HEK293 (cell line): ENCODE measurements at regions not wholly inside any gene's neighbourhood (a gene's known extent, or its start where the extent isn't known, plus 50 kb on each side); places are given as distances from the start of the nearest gene placed in this dataset.

Source experiments
- CTCF ChIP-seq: fragments of 450-650 bp; formaldehyde crosslinking; IDR thresholded peaks from 2 replicates; pipeline ENCODE4 v1.5.1; 2016; ENCODE audit warnings: missing biosample characterization, missing genetic modification characterization
- SP2 ChIP-seq: fragments of 450-650 bp; formaldehyde crosslinking; IDR thresholded peaks from 2 replicates; pipeline ENCODE4 v1.5.1; 2016; ENCODE audit warnings: missing biosample characterization, missing genetic modification characterization
- ZBTB44 ChIP-seq: fragments of 450-650 bp; IDR thresholded peaks from 2 replicates; pipeline ENCODE4 v1.5.1; 2018; ENCODE audit warnings: missing biosample characterization, mild to moderate bottlenecking, missing genetic modification characterization
- ZNF24 ChIP-seq: fragments of 450-650 bp; formaldehyde crosslinking; IDR thresholded peaks from 2 replicates; pipeline ENCODE4 v1.5.1; 2016; ENCODE audit warnings: missing biosample characterization, missing genetic modification characterization
- ZNF530 ChIP-seq: fragments of 450-650 bp; formaldehyde crosslinking; IDR thresholded peaks from 2 replicates; pipeline ENCODE4 v1.5.1; 2016; ENCODE audit warnings: low read depth, missing biosample characterization, missing genetic modification characterization
- TF ChIP-seq, protein P1 (sequence below): fragments of 450-650 bp; formaldehyde crosslinking; IDR thresholded peaks from 2 replicates; pipeline ENCODE4 v1.5.1; 2016; ENCODE audit warnings: missing biosample characterization, missing genetic modification characterization

DNA sequence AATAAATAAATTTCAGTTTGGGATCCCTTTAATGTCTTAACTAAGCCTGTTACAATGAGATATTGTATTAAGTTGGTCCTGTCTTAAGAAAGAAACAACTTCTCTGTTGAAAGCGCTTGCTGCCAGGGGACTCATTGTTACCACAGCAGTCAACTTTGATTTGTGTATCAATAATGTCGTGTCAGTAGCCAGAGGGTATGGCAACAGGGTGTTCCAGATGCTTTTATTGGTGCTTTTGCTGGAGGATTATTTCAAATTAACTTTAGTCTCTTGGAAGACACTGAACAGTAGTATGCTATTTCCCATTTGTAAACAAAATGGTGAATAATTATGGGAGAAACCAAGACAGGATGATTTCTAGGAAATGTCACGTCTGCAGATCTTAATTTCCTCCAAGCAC, 91.9 kb upstream of the TSHZ2 start:
- TF ChIP-seq CTCF (tag by site-specific recombination) (no peak), ZNF24 (tag by site-specific recombination) (no peak), ZNF530 (tag by site-specific recombination) (no peak), ZBTB44 (tag by site-specific recombination) (no peak), SP2 (no peak)
- TF ChIP-seq, protein P1, sequence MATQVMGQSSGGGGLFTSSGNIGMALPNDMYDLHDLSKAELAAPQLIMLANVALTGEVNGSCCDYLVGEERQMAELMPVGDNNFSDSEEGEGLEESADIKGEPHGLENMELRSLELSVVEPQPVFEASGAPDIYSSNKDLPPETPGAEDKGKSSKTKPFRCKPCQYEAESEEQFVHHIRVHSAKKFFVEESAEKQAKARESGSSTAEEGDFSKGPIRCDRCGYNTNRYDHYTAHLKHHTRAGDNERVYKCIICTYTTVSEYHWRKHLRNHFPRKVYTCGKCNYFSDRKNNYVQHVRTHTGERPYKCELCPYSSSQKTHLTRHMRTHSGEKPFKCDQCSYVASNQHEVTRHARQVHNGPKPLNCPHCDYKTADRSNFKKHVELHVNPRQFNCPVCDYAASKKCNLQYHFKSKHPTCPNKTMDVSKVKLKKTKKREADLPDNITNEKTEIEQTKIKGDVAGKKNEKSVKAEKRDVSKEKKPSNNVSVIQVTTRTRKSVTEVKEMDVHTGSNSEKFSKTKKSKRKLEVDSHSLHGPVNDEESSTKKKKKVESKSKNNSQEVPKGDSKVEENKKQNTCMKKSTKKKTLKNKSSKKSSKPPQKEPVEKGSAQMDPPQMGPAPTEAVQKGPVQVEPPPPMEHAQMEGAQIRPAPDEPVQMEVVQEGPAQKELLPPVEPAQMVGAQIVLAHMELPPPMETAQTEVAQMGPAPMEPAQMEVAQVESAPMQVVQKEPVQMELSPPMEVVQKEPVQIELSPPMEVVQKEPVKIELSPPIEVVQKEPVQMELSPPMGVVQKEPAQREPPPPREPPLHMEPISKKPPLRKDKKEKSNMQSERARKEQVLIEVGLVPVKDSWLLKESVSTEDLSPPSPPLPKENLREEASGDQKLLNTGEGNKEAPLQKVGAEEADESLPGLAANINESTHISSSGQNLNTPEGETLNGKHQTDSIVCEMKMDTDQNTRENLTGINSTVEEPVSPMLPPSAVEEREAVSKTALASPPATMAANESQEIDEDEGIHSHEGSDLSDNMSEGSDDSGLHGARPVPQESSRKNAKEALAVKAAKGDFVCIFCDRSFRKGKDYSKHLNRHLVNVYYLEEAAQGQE, result no peak
